ENCODE measurements at regions not wholly inside any gene's neighbourhood (a gene's known extent, or its start where the extent isn't known, plus 50 kb on each side); places are given as distances from the start of the nearest gene placed in this dataset.
"Not testable (repeated sequence)": the region's sequence is repeated elsewhere in the genome, so short reads cannot be mapped to it uniquely, and the experiment has no call there.

- H3K4me3 ChIP-seq (ENCODE audit: low read depth, low read length) = not testable (repeated sequence)
Observed at GRCh38 chr7:9919-10318, 182.5 kb upstream of the FAM20C start.

GRCh38 chr7:32565-33280 lies 159.6 kb upstream of the FAM20C start:
- not testable (repeated sequence) for H3K4me3 ChIP-seq (ENCODE audit: low read depth, low read length)

- H3K4me3 ChIP-seq (ENCODE audit: low read depth, low read length) = not testable (repeated sequence)
Observed at GRCh38 chr7:35121-35541, 157.2 kb upstream of the FAM20C start.

- H3K4me3 ChIP-seq (ENCODE audit: low read depth, low read length) = not testable (repeated sequence)
Observed at GRCh38 chr7:36539-36938, 155.8 kb upstream of the FAM20C start.

GRCh38 chr7:37656-38055 lies 154.7 kb upstream of the FAM20C start:
- H3K4me3 ChIP-seq (ENCODE audit: low read depth, low read length) = not testable (repeated sequence)

GRCh38 chr7:38444-38843 lies 153.9 kb upstream of the FAM20C start:
- not testable (repeated sequence) for H3K4me3 ChIP-seq (ENCODE audit: low read depth, low read length)

- not testable (repeated sequence) for H3K4me3 ChIP-seq (ENCODE audit: low read depth, low read length)
Observed at GRCh38 chr7:39984-40740, 152.2 kb upstream of the FAM20C start.

- TF ChIP-seq CTCF (IDR thresholded peaks at IDR 0.05; ENCODE audit: low read depth, low read length) = no peak
- H3K4me3 ChIP-seq (ENCODE audit: low read depth, low read length) = no peak overlapping the region
Observed at GRCh38 chr7:40799-41750, 151.3 kb upstream of the FAM20C start.

- no peak for TF ChIP-seq CTCF (IDR thresholded peaks at IDR 0.05; ENCODE audit: low read depth, low read length)
- no peak overlapping the region for H3K4me3 ChIP-seq (ENCODE audit: low read depth, low read length)
Observed at GRCh38 chr7:41917-42565, 150.3 kb upstream of the FAM20C start.

GRCh38 chr7:43791-44540 lies 148.4 kb upstream of the FAM20C start:
- H3K4me3 ChIP-seq (ENCODE audit: low read depth, low read length) = no peak overlapping the region
- TF ChIP-seq CTCF (IDR thresholded peaks at IDR 0.05; ENCODE audit: low read depth, low read length) = no peak

Measured in WI38 (cell line).